Right lobe of liver (tissue), 6 donors: ENCODE measurements at regions not wholly inside any gene's neighbourhood (a gene's known extent, or its start where the extent isn't known, plus 50 kb on each side); places are given as distances from the start of the nearest gene placed in this dataset.

Experiments
- ATAC-seq, 4 donors: fragments of 200-7000 bp; cut with Tn5 transposase; one replicate each; pipeline ENCODE4 v1.9.1; 2020; ENCODE audit warnings: mild to moderate bottlenecking in 4 of 4, moderate library complexity in 4 of 4
- DNase-seq, 3 donors: peaks; one replicate each; pipeline ENCODE4 v3.0.0-alpha.2; 2020
- H3K27ac ChIP-seq, 3 donors: fragments of 200-600 bp; one replicate each; pipeline ENCODE4 v1.8.0; 2022
- H3K27me3 ChIP-seq, 2 donors: fragments of 200-600 bp; one replicate each; pipeline ENCODE4 v1.8.0; 2022
- H3K36me3 ChIP-seq, 4 donors: fragments of 200-600 bp; sonication (generic) in 1 of 4; one replicate each; pipeline versions ENCODE4 v1.5.1 to v1.8.0; 2017 to 2022; ENCODE audit warnings: control low read depth in 1 of 4
- H3K4me1 ChIP-seq, 4 donors: fragments of 200-600 bp; sonication (generic) in 1 of 4; one replicate each; pipeline versions ENCODE4 v1.5.1 to v1.8.0; 2017 to 2022; ENCODE audit warnings: control low read depth in 1 of 4
- H3K4me3 ChIP-seq, 3 donors: fragments of 200-600 bp; one replicate each; pipeline ENCODE4 v1.8.0; 2022
- H3K9me3 ChIP-seq, 4 donors: fragments of 200-600 bp; sonication (generic) in 1 of 4; one replicate each; pipeline versions ENCODE4 v1.5.1 to v1.8.0; 2017 to 2022; ENCODE audit warnings: control low read depth in 1 of 4
- CTCF ChIP-seq, 4 donors: fragments of 200-600 bp in 3 of 4; fragments of 450-650 bp in 1 of 4; IDR thresholded peaks; one replicate each; pipeline versions ENCODE4 v1.5.1 to v1.8.0; 2016 to 2022; ENCODE audit warnings: antibody characterized with exemption in 4 of 4, mild to moderate bottlenecking in 2 of 4
- POLR2A ChIP-seq: fragments of 450-650 bp; IDR thresholded peaks from one replicate; pipeline ENCODE4 v1.6.1; 2017; ENCODE audit warnings: antibody characterized with exemption, mild to moderate bottlenecking
- WGBS: methylation state at CpG from one replicate; pipeline ENCODE4 v1.1.6; 2018; ENCODE audit warnings: low coverage, low lambda C conversion rate; ENCODE audit not compliant: insufficient coverage; ENCODE audit errors: missing lambda C conversion rate; 5-methylcytosine and 5-hydroxymethylcytosine counted together
- intact Hi-C, 2 donors: fragments of 100-400 bp; cut with DNase I; formaldehyde crosslinking; loops; one replicate each; pipeline versions ENCODE4 v1.11.2 to v1.14.1; 2022
- donor health status: DM: no; HTN: yes; CAD: no.
- donor health status: DM: no; HTN: no; CAD: no.
- donor health status: DM: no; HTN: no; CAD: no.
- donor health status: DM: no; HTN: yes; CAD: no.
- donor health status: DM: no; HTN: yes; CAD: no.

GRCh38 chr16:50939356-50939755, 197.5 kb downstream of the CYLD start:
- no peak for TF ChIP-seq POLR2A
- no peak for TF ChIP-seq CTCF (IDR thresholded peaks at IDR 0.05)
- no peaks in the 10 kb centered on the region for H3K9me3 ChIP-seq
- no peak overlapping the region for H3K4me3 ChIP-seq
- intact Hi-C loops: no loop called here
- H3K4me1 ChIP-seq: peaks cover 0 to 10% (median 0%) of the 10 kb centered on the region in 4 donors
- no peaks in the 10 kb centered on the region for H3K27me3 ChIP-seq
- no peak overlapping the region for H3K27ac ChIP-seq
- DNase-seq: no peak
- H3K36me3 ChIP-seq: no peaks in the 10 kb centered on the region
- ATAC-seq: no peak
- 60% methylated on average over 2 of the region's 2 CpGs for WGBS

- DNase-seq (no peak), ATAC-seq (no peak)
- intact Hi-C loops: no loop called here
Measured at GRCh38 chr16:50938932-50939331, 197.0 kb downstream of the CYLD start.

GRCh38 chr16:50933262-50933661, 191.4 kb downstream of the CYLD start:
- intact Hi-C loops: no loop called here

More at GRCh38 chr16:50938932-50939331, 197.0 kb downstream of the CYLD start:
- 55% methylated on average over 7 of the region's 11 CpGs for WGBS
- no peak for TF ChIP-seq CTCF (IDR thresholded peaks at IDR 0.05)
- TF ChIP-seq POLR2A: no peak
- H3K9me3 ChIP-seq: no peaks in the 10 kb centered on the region
- no peaks in the 10 kb centered on the region for H3K36me3 ChIP-seq
- H3K27me3 ChIP-seq: no peaks in the 10 kb centered on the region
- peaks cover 0 to 14% (median under 1%) of the 10 kb centered on the region in 4 donors for H3K4me1 ChIP-seq
- H3K4me3 ChIP-seq: no peak overlapping the region
- no peak overlapping the region for H3K27ac ChIP-seq

GRCh38 chr16:50932348-50932935, 190.6 kb downstream of the CYLD start:
- H3K27me3 ChIP-seq: no peaks in the 10 kb centered on the region
- H3K9me3 ChIP-seq: no peaks in the 10 kb centered on the region
- DNase-seq (no peak), ATAC-seq (no peak)
- no peaks in the 10 kb centered on the region for H3K36me3 ChIP-seq
- peaks cover 0 to 45% (median 8%) of the 10 kb centered on the region in 4 donors for H3K4me1 ChIP-seq
- intact Hi-C loops: no loop called here
- no peak for TF ChIP-seq CTCF (IDR thresholded peaks at IDR 0.05)
- TF ChIP-seq POLR2A: no peak
- H3K4me3 ChIP-seq: no peak overlapping the region
- H3K27ac ChIP-seq: peak overlapping the region in 1 of 3 donors; percentile 73

More at GRCh38 chr16:50933262-50933661, 191.4 kb downstream of the CYLD start:
- DNase-seq (no peak), ATAC-seq (peak; percentile 32 to 83 (median 60))
- no peak for TF ChIP-seq CTCF (IDR thresholded peaks at IDR 0.05)
- TF ChIP-seq POLR2A: no peak
- Histone ChIP-seq H3K27ac (peak overlapping the region in 1 of 3 donors; percentile 73), H3K27me3 (no peaks in the 10 kb centered on the region), H3K9me3 (no peaks in the 10 kb centered on the region), H3K4me1 (peaks cover 0 to 39% (median 6%) of the 10 kb centered on the region in 4 donors), H3K4me3 (no peak overlapping the region), H3K36me3 (no peaks in the 10 kb centered on the region)
- 50% methylated on average over 3 of the region's 3 CpGs for WGBS

GRCh38 chr16:50928065-50928464, 186.2 kb downstream of the CYLD start:
- Histone ChIP-seq H3K27ac (peak overlapping the region in 2 of 3 donors; percentile 27 to 74), H3K4me3 (no peak overlapping the region), H3K4me1 (peaks cover 0 to 57% (median 15%) of the 10 kb centered on the region in 4 donors), H3K36me3 (no peaks in the 10 kb centered on the region), H3K27me3 (no peaks in the 10 kb centered on the region), H3K9me3 (no peaks in the 10 kb centered on the region)
- intact Hi-C loops: no loop called here
- 38% methylated on average over 5 of the region's 5 CpGs for WGBS
- DNase-seq (peak; percentile 73 to 91 (median 87)), ATAC-seq (peak; percentile 82 to 92 (median 91))
- no peak for TF ChIP-seq POLR2A
- no peak for TF ChIP-seq CTCF (IDR thresholded peaks at IDR 0.05)
